AG09319 (cell line): ENCODE measurements at regions not wholly inside any gene's neighbourhood (a gene's known extent, or its start where the extent isn't known, plus 50 kb on each side); places are given as distances from the start of the nearest gene placed in this dataset.

Experiments used
- DNase-seq: peaks from one replicate; pipeline ENCODE4 v3.0.0-alpha.2; 2010; ENCODE audit warnings: low read depth; ENCODE audit errors: extremely low read depth
- TF ChIP-seq, protein P1 (sequence below): IDR thresholded peaks from 2 replicates; pipeline ENCODE4 v1.5.1; 2011; ENCODE audit warnings: low read depth, mild to moderate bottlenecking, inconsistent platforms, low read length, moderate library complexity

DNA sequence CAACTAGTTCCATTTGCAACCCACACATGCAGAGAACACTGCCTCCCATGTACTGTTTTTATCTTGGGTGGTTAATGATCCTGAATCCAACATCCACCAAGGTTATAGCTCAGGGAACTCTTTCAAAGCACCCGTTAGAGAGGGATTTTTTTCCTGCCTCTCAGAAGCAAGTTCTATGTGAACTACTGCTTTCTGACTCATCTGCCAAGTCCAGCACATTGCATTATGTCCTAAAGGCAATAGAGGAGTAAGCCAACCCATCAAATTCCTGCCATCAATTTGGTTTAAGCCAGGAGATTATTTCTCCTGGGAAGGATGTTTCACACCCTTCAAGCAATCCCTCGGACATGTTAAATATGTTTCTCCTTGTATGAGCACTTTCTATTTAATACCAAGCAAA is 334.5 kb downstream of the GASK1B start:
- TF ChIP-seq, protein P1, sequence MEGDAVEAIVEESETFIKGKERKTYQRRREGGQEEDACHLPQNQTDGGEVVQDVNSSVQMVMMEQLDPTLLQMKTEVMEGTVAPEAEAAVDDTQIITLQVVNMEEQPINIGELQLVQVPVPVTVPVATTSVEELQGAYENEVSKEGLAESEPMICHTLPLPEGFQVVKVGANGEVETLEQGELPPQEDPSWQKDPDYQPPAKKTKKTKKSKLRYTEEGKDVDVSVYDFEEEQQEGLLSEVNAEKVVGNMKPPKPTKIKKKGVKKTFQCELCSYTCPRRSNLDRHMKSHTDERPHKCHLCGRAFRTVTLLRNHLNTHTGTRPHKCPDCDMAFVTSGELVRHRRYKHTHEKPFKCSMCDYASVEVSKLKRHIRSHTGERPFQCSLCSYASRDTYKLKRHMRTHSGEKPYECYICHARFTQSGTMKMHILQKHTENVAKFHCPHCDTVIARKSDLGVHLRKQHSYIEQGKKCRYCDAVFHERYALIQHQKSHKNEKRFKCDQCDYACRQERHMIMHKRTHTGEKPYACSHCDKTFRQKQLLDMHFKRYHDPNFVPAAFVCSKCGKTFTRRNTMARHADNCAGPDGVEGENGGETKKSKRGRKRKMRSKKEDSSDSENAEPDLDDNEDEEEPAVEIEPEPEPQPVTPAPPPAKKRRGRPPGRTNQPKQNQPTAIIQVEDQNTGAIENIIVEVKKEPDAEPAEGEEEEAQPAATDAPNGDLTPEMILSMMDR = no peak

DNA sequence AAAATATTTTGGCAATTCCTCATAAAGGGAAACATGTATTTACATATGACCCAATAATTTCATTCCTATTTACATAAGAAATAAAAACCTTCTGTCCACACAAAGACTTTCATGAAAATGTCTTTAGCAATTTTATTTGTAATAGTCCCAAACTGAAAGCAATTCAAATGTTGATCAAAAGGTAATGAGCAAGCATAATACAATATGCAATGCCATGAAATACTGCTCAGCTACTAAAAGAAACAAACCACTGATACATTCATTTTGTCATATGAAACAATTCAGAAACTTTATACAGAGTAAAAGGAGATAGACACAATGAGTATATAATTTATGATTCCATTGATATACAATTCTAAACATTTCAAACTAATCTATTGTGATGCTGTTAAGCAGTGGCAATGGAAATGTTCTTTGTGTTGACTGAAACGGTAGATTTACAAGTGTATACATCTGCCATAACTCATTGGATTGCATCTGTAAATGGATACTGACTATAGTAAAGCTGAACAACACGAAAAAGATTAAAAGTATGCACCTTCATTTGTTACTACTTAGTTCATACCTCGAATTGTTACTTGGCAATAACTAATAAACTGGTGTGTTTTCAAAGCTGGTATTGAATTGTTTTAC is 335.6 kb downstream of the GASK1B start:
- no peak for DNase-seq
- TF ChIP-seq, protein P1 = no peak

More for the DNA sequence above, 334.5 kb downstream of the GASK1B start:
- no peak for DNase-seq

DNA sequence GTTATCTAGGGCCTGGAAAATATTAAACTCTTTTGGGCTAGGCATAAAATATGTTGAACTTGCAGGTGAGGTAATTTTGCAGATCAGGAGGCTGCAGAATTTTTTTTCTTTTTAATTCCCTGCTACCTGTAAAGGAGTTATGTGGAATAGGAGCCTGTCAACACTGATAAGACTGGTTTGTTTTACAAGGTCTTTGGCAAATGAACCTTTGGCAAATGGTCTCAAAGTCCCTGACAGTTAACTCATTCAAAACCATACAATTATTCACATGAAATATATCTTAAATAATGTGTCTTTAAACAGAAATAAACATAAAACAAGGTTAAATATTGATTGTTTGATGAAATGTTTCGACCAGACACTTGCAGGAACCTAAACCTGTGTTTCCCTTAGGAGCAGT is 340.2 kb downstream of the GASK1B start:
- no peak for DNase-seq
- TF ChIP-seq, protein P1 = no peak

DNA sequence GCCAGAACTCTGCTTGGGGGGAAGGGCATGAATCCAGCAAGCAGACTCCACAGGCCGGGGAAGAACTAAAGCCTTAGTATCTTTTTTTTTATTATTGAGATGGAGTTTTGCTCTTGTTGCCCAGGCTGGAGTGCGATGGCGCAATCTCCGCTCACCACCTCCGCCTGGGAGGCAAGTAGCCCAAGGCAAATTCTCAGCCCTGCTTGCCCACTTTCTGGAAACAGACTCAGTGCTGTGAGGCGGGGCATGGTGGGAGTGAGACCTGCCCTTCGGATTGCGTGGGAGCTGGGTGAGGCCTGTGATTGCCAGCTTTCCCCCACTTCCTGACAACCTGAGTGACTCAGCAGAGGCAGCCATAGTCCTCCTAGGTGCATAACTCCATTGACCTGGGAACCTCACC is 348.8 kb downstream of the GASK1B start:
- DNase-seq = no peak
- TF ChIP-seq, protein P1 = no peak

DNA sequence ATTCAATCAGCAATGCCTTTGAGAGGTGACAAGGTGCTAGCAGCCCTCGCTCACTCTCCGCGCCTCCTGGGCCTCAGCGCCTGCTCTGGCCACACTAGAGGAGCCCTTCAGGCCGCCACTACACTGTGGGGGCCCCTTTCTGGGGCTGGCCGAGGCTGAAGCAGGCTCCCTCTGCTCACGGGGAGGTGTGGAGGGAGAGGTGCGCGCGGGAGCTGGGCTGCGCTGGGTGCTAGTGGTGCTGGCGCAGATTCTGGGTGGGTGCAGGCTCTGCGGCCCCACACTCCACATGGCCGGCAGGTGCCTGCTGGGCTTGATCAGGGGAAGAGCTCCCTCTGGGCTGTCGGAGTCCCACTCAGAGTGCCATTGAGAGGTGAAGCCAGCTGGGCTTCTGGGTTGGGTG is 351.0 kb downstream of the GASK1B start:
- TF ChIP-seq, protein P1 = no peak

DNA sequence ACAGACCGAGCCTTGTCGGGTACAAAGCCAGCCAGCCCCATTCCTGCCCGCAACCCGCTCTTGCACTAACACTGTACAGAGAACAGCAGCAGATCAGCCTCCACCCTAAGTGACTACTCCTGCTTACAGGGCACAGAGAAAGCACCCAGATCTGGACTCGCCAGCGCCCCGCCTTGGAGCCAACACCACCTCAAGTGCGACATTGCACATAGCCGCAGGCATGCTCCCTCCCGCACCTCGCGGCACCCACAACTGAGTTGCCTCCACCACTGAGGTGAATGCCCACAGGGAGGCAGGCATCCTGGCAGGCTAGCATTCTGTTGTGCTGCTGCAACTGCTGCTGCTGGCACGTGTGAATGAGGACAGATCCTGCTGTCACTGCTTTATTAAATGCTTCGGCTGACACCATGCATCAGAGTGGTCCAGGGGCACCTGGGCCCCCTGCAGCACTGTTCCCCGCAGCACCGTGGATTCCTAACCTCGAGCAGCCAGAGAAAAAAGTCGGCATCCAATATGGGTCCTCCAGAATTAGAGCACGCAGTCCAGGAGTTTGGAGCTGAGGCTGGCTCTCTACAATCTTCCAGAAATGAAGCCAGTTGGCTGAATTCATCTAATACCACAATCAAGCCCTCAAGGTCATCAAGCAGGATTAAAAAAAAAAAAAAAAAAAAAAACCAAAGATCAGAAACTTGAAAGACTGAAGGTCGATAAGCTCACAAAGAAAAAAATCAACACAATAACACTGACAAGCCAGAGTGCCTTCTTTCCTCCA is 352.9 kb downstream of the GASK1B start:
- TF ChIP-seq, protein P1 = no peak
- no peak for DNase-seq

More for the DNA sequence above, 351.0 kb downstream of the GASK1B start:
- no peak for DNase-seq

DNA sequence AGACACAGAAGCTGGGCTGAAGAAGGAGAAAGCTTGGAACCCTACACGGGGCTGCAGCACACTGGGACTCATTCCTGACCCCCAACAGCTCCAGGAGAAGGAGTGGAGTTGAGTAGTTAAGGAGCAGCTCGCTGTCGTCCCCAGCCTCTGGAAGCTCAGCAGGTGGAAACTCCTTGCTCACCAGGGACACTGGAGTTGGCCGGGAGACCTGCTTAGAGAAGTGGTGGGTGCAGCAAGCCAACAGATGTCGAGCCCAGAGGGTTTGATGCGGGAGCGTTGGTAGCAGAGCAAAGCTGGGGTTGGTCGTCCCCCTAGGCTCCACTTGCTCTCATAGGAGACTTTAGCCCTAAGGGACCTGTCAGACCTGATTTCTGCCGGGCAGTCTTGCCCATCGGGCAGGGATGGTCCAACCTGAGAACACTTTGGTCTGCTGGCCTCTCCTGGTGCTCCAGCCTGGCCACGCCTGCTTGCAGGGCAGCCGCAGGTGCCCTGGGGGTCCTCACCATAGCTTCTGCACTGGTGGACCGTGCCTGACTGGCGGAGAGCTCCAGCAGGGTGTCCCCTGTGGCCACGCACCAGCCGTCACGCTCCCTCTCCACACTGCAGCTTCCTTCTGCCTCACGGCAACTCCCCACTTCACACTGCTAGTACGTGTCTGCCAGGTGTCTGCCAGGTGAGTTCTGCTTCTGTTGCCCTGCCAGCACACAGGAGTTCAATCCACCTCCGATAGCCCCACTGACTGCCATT is 353.7 kb downstream of the GASK1B start:
- TF ChIP-seq, protein P1 = no peak
- no peak for DNase-seq
